ENCODE measurements at regions not wholly inside any gene's neighbourhood (a gene's known extent, or its start where the extent isn't known, plus 50 kb on each side); places are given as distances from the start of the nearest gene placed in this dataset.

DNA sequence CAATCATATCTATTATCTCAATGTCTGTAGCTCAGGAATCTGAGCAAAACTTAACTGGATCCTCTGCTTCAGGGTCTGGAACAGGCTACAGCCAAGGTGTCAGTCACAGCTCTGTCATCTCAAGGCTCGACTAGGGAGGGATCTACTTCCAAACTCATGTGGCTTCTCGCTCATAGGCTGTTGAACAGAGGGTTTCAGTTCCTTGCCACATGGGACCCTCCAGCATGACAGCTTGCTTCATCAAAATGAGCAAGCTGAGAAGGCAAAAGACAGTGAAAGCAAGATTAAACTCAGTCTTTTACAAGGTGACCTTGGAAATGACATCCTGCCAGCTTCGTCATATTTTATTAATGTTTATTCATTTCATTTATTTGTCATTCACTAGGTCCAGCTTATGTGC lies 111.7 kb downstream of the GADD45G start:
- no peak for ATAC-seq
- no peak for DNase-seq
- no peaks in the 10 kb centered on the region for H3K27me3 Mint-ChIP-seq (ENCODE audit: low read depth)
- H3K4me3 Mint-ChIP-seq, result no peak overlapping the region
- H3K9me3 Mint-ChIP-seq, result no peaks in the 10 kb centered on the region
- peaks cover 23% of the 10 kb centered on the region for H3K4me1 Mint-ChIP-seq (ENCODE audit: low read depth)
- no peaks in the 10 kb centered on the region for H3K36me3 Mint-ChIP-seq (ENCODE audit: insufficient read depth)

DNA sequence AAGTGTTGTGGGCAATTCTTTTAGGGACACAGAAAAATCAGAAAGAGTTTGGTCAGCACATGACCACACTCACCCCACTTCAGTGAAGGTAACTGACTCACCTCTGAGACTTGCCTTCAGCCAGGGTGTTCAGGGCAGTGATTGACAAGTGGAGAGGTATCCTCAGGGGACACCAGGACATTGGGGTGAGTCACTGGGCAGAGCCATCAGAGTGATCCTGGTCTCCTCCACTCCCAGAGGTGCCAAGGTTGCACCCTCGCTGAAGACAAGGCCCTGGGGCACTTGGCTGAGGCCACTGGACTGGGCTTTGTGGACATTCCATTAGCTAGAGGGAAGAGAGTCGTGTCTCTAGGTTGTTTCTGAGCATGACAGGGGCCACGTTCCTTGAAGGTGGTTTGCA lies 113.4 kb downstream of the GADD45G start:
- Mint-ChIP-seq H3K36me3 (ENCODE audit: insufficient read depth) (no peaks in the 10 kb centered on the region), H3K4me1 (ENCODE audit: low read depth) (peaks cover 25% of the 10 kb centered on the region), H3K4me3 (no peak overlapping the region), H3K9me3 (no peaks in the 10 kb centered on the region), H3K27me3 (ENCODE audit: low read depth) (no peaks in the 10 kb centered on the region)
- ATAC-seq, result no peak
- DNase-seq, result no peak

GRCh38 chr9:89718651-89719050 lies 113.8 kb downstream of the GADD45G start:
- H3K36me3 Mint-ChIP-seq (ENCODE audit: insufficient read depth), result no peaks in the 10 kb centered on the region
- no peak for DNase-seq
- H3K4me1 Mint-ChIP-seq (ENCODE audit: low read depth), result peaks cover 25% of the 10 kb centered on the region
- H3K9me3 Mint-ChIP-seq, result no peaks in the 10 kb centered on the region
- no peak for ATAC-seq
- no peak overlapping the region for H3K4me3 Mint-ChIP-seq
- no peaks in the 10 kb centered on the region for H3K27me3 Mint-ChIP-seq (ENCODE audit: low read depth)

GRCh38 chr9:89719202-89719601 lies 114.4 kb downstream of the GADD45G start:
- DNase-seq (no peak), ATAC-seq (no peak)
- no peaks in the 10 kb centered on the region for H3K27me3 Mint-ChIP-seq (ENCODE audit: low read depth)
- no peaks in the 10 kb centered on the region for H3K9me3 Mint-ChIP-seq
- H3K4me1 Mint-ChIP-seq (ENCODE audit: low read depth), result peaks cover 24% of the 10 kb centered on the region
- H3K36me3 Mint-ChIP-seq (ENCODE audit: insufficient read depth), result no peaks in the 10 kb centered on the region
- no peak overlapping the region for H3K4me3 Mint-ChIP-seq

- DNase-seq, result no peak
- ATAC-seq, result no peak
- Mint-ChIP-seq H3K27me3 (ENCODE audit: low read depth) (no peaks in the 10 kb centered on the region), H3K4me3 (no peak overlapping the region), H3K36me3 (ENCODE audit: insufficient read depth) (no peaks in the 10 kb centered on the region), H3K9me3 (no peaks in the 10 kb centered on the region), H3K4me1 (ENCODE audit: low read depth) (peaks cover 9% of the 10 kb centered on the region)
Measured at GRCh38 chr9:89720696-89721175, 115.9 kb downstream of the GADD45G start.

DNA sequence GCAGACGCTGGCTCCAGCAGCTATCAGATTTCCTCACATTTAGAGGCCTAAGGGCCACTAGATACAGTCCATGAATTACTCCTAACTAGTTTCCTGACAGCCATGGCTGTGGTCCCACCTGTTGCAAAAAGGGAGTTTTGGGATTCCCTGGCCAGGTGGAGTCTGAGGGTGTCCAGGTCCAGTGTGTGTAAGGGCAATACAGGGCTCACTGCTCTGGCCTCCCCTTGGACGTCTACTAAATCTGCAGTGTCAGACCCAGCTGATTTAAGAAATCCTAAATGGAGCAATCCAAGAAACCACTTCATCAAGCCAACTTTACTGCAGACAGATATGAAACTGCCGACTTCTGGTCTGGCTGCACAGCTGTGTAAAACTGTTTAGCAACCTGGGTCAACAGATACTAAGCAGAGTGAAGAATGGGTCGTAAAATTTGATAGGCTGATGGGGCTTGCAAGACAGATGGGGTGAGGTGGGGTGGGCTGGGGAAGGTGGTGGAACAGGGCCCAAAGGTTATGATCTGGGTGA lies 116.4 kb downstream of the GADD45G start:
- DNase-seq, result no peak
- Mint-ChIP-seq H3K27me3 (ENCODE audit: low read depth) (no peaks in the 10 kb centered on the region), H3K36me3 (ENCODE audit: insufficient read depth) (no peaks in the 10 kb centered on the region), H3K9me3 (no peaks in the 10 kb centered on the region), H3K4me3 (no peak overlapping the region), H3K4me1 (ENCODE audit: low read depth) (peaks cover 6% of the 10 kb centered on the region)
- ATAC-seq, result no peak

- no peaks in the 10 kb centered on the region for H3K27me3 Mint-ChIP-seq (ENCODE audit: low read depth)
- no peaks in the 10 kb centered on the region for H3K36me3 Mint-ChIP-seq (ENCODE audit: insufficient read depth)
- peaks cover 3% of the 10 kb centered on the region for H3K4me1 Mint-ChIP-seq (ENCODE audit: low read depth)
Measured at GRCh38 chr9:89721971-89722530, 117.2 kb downstream of the GADD45G start.

GRCh38 chr9:89722712-89723111 lies 117.9 kb downstream of the GADD45G start:
- H3K4me1 Mint-ChIP-seq (ENCODE audit: low read depth), result peaks cover 3% of the 10 kb centered on the region

More at GRCh38 chr9:89721971-89722530, 117.2 kb downstream of the GADD45G start:
- Mint-ChIP-seq H3K4me3 (no peak overlapping the region), H3K9me3 (no peaks in the 10 kb centered on the region)
- ATAC-seq (no peak), DNase-seq (no peak)

GRCh38 chr9:89723469-89724100 lies 118.8 kb downstream of the GADD45G start:
- Mint-ChIP-seq H3K4me3 (no peak overlapping the region), H3K36me3 (ENCODE audit: insufficient read depth) (no peaks in the 10 kb centered on the region), H3K9me3 (no peaks in the 10 kb centered on the region), H3K27me3 (ENCODE audit: low read depth) (no peaks in the 10 kb centered on the region), H3K4me1 (ENCODE audit: low read depth) (peaks cover 3% of the 10 kb centered on the region)
- DNase-seq (no peak), ATAC-seq (no peak)

More at GRCh38 chr9:89722712-89723111, 117.9 kb downstream of the GADD45G start:
- ATAC-seq, result no peak
- DNase-seq, result no peak
- Mint-ChIP-seq H3K36me3 (ENCODE audit: insufficient read depth) (no peaks in the 10 kb centered on the region), H3K4me3 (no peak overlapping the region), H3K27me3 (ENCODE audit: low read depth) (no peaks in the 10 kb centered on the region), H3K9me3 (no peaks in the 10 kb centered on the region)

- H3K4me1 Mint-ChIP-seq (ENCODE audit: low read depth), result peaks cover 3% of the 10 kb centered on the region
- DNase-seq (no peak), ATAC-seq (no peak)
- H3K36me3 Mint-ChIP-seq (ENCODE audit: insufficient read depth), result no peaks in the 10 kb centered on the region
- H3K9me3 Mint-ChIP-seq, result no peaks in the 10 kb centered on the region
- no peaks in the 10 kb centered on the region for H3K27me3 Mint-ChIP-seq (ENCODE audit: low read depth)
- no peak overlapping the region for H3K4me3 Mint-ChIP-seq
Measured at GRCh38 chr9:89724659-89725058, 119.8 kb downstream of the GADD45G start.

- Mint-ChIP-seq H3K36me3 (ENCODE audit: insufficient read depth) (no peaks in the 10 kb centered on the region), H3K9me3 (no peaks in the 10 kb centered on the region), H3K4me1 (ENCODE audit: low read depth) (peaks cover 3% of the 10 kb centered on the region), H3K27me3 (ENCODE audit: low read depth) (no peaks in the 10 kb centered on the region), H3K4me3 (no peak overlapping the region)
- ATAC-seq, result no peak
- DNase-seq, result no peak
Measured at GRCh38 chr9:89725271-89725670, 120.5 kb downstream of the GADD45G start.

DNA sequence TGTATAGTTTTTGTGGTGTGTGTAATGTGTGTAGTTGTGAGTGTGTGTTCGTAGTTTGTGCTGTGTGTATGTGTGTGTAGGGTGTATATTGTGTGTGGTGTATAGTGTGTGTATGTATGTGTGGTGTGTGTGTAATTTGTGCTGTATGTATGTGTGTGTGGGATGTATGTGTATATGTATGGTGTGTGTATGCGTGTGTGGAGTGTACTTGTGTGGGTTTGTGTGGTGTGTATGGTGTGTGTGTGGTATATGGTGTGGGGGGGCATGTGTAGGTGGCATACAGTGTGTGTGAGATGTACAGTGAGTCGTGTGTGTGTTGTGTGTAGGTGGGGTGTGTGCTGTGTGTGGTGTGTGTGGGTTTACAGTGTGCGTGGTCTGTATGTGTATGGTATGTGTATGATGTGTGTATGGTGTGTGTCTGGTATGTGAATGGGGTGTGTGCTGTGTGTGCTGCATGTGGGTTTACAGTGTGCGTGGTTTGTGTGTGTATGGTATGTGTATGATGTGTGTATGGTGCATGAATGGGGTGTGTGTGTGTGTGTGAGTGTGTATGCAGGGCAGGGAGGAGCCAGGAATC lies 125.2 kb downstream of the GADD45G start:
- H3K4me3 Mint-ChIP-seq, result no peak overlapping the region
- peak in 1 of 2 donors; percentile 24 for ATAC-seq
- peaks cover 4% of the 10 kb centered on the region for H3K4me1 Mint-ChIP-seq (ENCODE audit: low read depth)
- no peak for DNase-seq
- H3K27me3 Mint-ChIP-seq (ENCODE audit: low read depth), result no peaks in the 10 kb centered on the region
- H3K9me3 Mint-ChIP-seq, result no peaks in the 10 kb centered on the region
- H3K36me3 Mint-ChIP-seq (ENCODE audit: insufficient read depth), result no peaks in the 10 kb centered on the region

GRCh38 chr9:89730715-89731114 lies 125.9 kb downstream of the GADD45G start:
- no peaks in the 10 kb centered on the region for H3K27me3 Mint-ChIP-seq (ENCODE audit: low read depth)
- H3K36me3 Mint-ChIP-seq (ENCODE audit: insufficient read depth), result no peaks in the 10 kb centered on the region
- H3K4me3 Mint-ChIP-seq, result no peak overlapping the region
- ATAC-seq (no peak), DNase-seq (no peak)
- H3K4me1 Mint-ChIP-seq (ENCODE audit: low read depth), result peaks cover 4% of the 10 kb centered on the region
- no peaks in the 10 kb centered on the region for H3K9me3 Mint-ChIP-seq

GRCh38 chr9:89731262-89732182 lies 126.7 kb downstream of the GADD45G start:
- Mint-ChIP-seq H3K4me3 (no peak overlapping the region), H3K9me3 (no peaks in the 10 kb centered on the region), H3K4me1 (ENCODE audit: low read depth) (peaks cover 4% of the 10 kb centered on the region), H3K27me3 (ENCODE audit: low read depth) (no peaks in the 10 kb centered on the region), H3K36me3 (ENCODE audit: insufficient read depth) (no peaks in the 10 kb centered on the region)
- DNase-seq (no peak), ATAC-seq (peak; percentile 61 to 67)

Data from activated T-cell treated with anti-CD3 and anti-CD28 coated beads, Interleukin-2, amount 50 U/mL, for 4 hours (primary cell).